Natural killer cell (primary cell): ENCODE measurements at regions not wholly inside any gene's neighbourhood (a gene's known extent, or its start where the extent isn't known, plus 50 kb on each side); places are given as distances from the start of the nearest gene placed in this dataset.

Experiments
- ATAC-seq, 3 donors: fragments of 150-1000 bp in 2 of 3; fragments of 200-7000 bp in 1 of 3; cut with Tn5 transposase; 1 replicate in 1 of 3; 2 replicates in 2 of 3; pipeline ENCODE4 v1.10.0; 2021; ENCODE audit warnings: mild to moderate bottlenecking in 2 of 3, moderate library complexity in 2 of 3
- DNase-seq, 2 donors: peaks; one replicate each; pipeline versions ENCODE4 v3.0.0 to v3.0.0-alpha.2; 2013 to 2021; ENCODE audit warnings: mixed read lengths in 1 of 2
- H3K27ac ChIP-seq: one replicate; pipeline ENCODE4 v1.5.1; 2013; ENCODE audit warnings: mild to moderate bottlenecking, low read length
- H3K27me3 ChIP-seq: one replicate; pipeline ENCODE4 v1.6.1; 2013; ENCODE audit warnings: low read length; ENCODE audit not compliant: control insufficient read depth, insufficient read depth
- H3K36me3 ChIP-seq: one replicate; pipeline ENCODE4 v1.6.1; 2013; ENCODE audit warnings: low read length; ENCODE audit not compliant: control insufficient read depth, insufficient read depth
- H3K4me1 ChIP-seq: one replicate; pipeline ENCODE4 v1.6.1; 2013; ENCODE audit warnings: low read length; ENCODE audit not compliant: control insufficient read depth, insufficient read depth
- H3K4me3 ChIP-seq: one replicate; pipeline ENCODE4 v1.5.1; 2013; ENCODE audit warnings: low read length
- H3K9me3 ChIP-seq: one replicate; pipeline ENCODE4 v1.6.1; 2013; ENCODE audit warnings: low read length; ENCODE audit not compliant: control insufficient read depth, insufficient read depth
- H3K27ac Mint-ChIP-seq, 2 donors: one replicate each; pipeline ENCODE4 v1.8.0; 2022; ENCODE audit warnings: mild to moderate bottlenecking in 2 of 2, mixed read lengths in 2 of 2, moderate library complexity in 1 of 2
- H3K27me3 Mint-ChIP-seq, 2 donors: one replicate each; pipeline ENCODE4 v1.8.0; 2022; ENCODE audit warnings: low read depth in 2 of 2, mixed read lengths in 2 of 2
- H3K36me3 Mint-ChIP-seq: one replicate; pipeline ENCODE4 v1.8.0; 2022; ENCODE audit warnings: mixed read lengths
- H3K4me1 Mint-ChIP-seq, 2 donors: one replicate each; pipeline ENCODE4 v1.8.0; 2022; ENCODE audit warnings: mixed read lengths in 2 of 2
- H3K4me3 Mint-ChIP-seq: one replicate; pipeline ENCODE4 v1.8.0; 2022; ENCODE audit warnings: mild to moderate bottlenecking, moderate library complexity, mixed read lengths
- H3K9me3 Mint-ChIP-seq, 2 donors: one replicate each; pipeline ENCODE4 v1.8.0; 2022; ENCODE audit warnings: mixed read lengths in 2 of 2
- WGBS: methylation state at CpG from one replicate; pipeline ENCODE4 v1.1.7; 2013; ENCODE audit warnings: missing lambda C conversion rate; ENCODE audit not compliant: insufficient coverage; 5-methylcytosine and 5-hydroxymethylcytosine counted together
- intact Hi-C: fragments of 100-400 bp; cut with micrococcal nuclease; formaldehyde crosslinking; loops from one replicate; pipeline ENCODE4 v1.14.2; 2022
- TF ChIP-seq, protein P1 (sequence below): fragments of 200-600 bp; IDR thresholded peaks from one replicate; pipeline ENCODE4 v1.8.0; 2022; ENCODE audit warnings: antibody characterized with exemption

DNA sequence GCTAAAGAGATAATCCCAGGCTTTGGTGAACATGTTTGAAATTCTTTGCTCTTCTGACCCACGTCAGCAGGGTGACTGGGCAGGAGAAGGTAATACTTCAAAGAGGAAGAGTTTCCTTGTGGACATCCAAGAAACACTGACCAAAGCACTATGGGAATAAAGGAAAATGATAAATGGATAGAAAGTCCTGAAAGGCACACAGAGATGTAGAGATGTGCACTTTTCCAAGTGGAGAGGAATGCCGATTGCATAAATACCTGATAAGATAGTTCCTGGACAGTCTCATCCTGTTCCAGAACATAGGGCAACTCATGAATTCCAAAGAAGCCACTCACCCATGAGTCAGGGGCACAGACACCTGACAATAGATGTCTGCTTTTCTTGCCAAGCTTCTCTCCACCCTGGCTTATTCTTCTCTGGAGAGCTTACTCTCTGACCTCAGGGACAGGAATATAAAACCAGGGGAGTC, 191.3 kb upstream of the FOXA2 start:
- WGBS, result 86% methylated on average over 2 of the region's 2 CpGs
- no peak overlapping the region for H3K4me3 ChIP-seq
- no peaks in the 10 kb centered on the region for H3K36me3 Mint-ChIP-seq
- TF ChIP-seq, protein P1, sequence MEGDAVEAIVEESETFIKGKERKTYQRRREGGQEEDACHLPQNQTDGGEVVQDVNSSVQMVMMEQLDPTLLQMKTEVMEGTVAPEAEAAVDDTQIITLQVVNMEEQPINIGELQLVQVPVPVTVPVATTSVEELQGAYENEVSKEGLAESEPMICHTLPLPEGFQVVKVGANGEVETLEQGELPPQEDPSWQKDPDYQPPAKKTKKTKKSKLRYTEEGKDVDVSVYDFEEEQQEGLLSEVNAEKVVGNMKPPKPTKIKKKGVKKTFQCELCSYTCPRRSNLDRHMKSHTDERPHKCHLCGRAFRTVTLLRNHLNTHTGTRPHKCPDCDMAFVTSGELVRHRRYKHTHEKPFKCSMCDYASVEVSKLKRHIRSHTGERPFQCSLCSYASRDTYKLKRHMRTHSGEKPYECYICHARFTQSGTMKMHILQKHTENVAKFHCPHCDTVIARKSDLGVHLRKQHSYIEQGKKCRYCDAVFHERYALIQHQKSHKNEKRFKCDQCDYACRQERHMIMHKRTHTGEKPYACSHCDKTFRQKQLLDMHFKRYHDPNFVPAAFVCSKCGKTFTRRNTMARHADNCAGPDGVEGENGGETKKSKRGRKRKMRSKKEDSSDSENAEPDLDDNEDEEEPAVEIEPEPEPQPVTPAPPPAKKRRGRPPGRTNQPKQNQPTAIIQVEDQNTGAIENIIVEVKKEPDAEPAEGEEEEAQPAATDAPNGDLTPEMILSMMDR, result no peak
- H3K27me3 Mint-ChIP-seq, result peaks cover 0 to 22% of the 10 kb centered on the region in 2 donors
- H3K4me1 ChIP-seq, result no peaks in the 10 kb centered on the region
- no peaks in the 10 kb centered on the region for H3K4me1 Mint-ChIP-seq
- H3K27me3 ChIP-seq, result no peaks in the 10 kb centered on the region
- H3K36me3 ChIP-seq, result no peaks in the 10 kb centered on the region
- no peak overlapping the region for H3K27ac Mint-ChIP-seq
- no peaks in the 10 kb centered on the region for H3K9me3 Mint-ChIP-seq
- no peak overlapping the region for H3K4me3 Mint-ChIP-seq
- no peak overlapping the region for H3K27ac ChIP-seq
- ATAC-seq (no peak), DNase-seq (no peak)
- peaks cover 6% of the 10 kb centered on the region for H3K9me3 ChIP-seq
- intact Hi-C loops, result no loop called here

DNA sequence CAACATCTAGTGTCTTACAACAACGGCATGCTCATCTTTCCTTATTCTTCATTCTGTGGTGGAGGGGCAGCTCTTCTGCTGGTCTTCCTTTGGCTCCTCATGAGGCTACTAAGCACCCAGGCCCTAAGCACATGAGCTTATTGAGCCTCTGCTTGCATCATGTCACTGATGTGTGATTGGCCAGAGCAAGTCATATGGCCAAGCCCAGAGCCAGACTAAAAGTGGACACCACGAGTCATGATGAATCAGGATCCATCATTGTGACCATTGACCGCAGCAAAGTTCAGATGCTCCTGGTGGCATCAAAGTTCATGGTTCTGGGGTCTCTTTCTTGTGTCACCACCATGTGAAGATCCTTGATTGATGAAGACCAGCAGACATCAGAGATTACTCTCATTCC, 192.0 kb upstream of the FOXA2 start:
- no peak for DNase-seq
- 94% methylated on average over 3 of the region's 3 CpGs for WGBS
- no peaks in the 10 kb centered on the region for H3K27me3 ChIP-seq
- H3K36me3 ChIP-seq, result no peaks in the 10 kb centered on the region
- no peak overlapping the region for H3K4me3 ChIP-seq
- intact Hi-C loops, result no loop called here
- no peaks in the 10 kb centered on the region for H3K4me1 ChIP-seq
- no peaks in the 10 kb centered on the region for H3K9me3 Mint-ChIP-seq
- H3K4me1 Mint-ChIP-seq, result no peaks in the 10 kb centered on the region
- no peak overlapping the region for H3K27ac Mint-ChIP-seq
- H3K27ac ChIP-seq, result no peak overlapping the region
- no peak overlapping the region for H3K4me3 Mint-ChIP-seq
- peaks cover 6% of the 10 kb centered on the region for H3K9me3 ChIP-seq
- no peaks in the 10 kb centered on the region for H3K36me3 Mint-ChIP-seq
- TF ChIP-seq, protein P1, result no peak
- H3K27me3 Mint-ChIP-seq, result peaks cover 0 to 16% of the 10 kb centered on the region in 2 donors
- no peak for ATAC-seq

DNA sequence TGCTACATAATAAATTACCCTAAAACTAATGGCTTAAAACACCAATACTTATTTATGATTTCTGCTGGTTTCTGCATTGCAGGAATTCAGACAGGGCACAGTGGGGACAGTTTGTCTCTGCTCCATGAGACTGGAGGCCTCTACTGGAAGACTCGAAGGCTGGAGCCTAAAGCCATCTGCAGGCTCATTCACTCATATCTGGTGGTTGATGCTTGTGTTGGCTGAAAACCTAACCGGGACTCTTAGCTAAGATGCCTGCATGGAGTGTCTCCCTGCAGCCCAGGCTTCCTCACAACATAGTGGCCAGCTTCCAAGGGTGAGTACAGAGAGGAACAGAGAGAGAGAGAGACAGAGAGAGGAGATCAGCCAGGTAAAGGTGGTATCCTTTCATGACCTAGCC, 195.5 kb upstream of the FOXA2 start:
- Histone ChIP-seq H3K36me3 (no peaks in the 10 kb centered on the region), H3K4me3 (no peak overlapping the region), H3K4me1 (no peaks in the 10 kb centered on the region), H3K9me3 (peaks cover 4% of the 10 kb centered on the region), H3K27me3 (no peaks in the 10 kb centered on the region), H3K27ac (no peak overlapping the region)
- no peaks in the 10 kb centered on the region for H3K9me3 Mint-ChIP-seq
- TF ChIP-seq, protein P1, result no peak
- intact Hi-C loops, result no loop called here
- no peaks in the 10 kb centered on the region for H3K4me1 Mint-ChIP-seq
- 90% methylated on average over 1 of the region's 2 CpGs for WGBS
- no peak overlapping the region for H3K27ac Mint-ChIP-seq
- no peaks in the 10 kb centered on the region for H3K27me3 Mint-ChIP-seq
- no peaks in the 10 kb centered on the region for H3K36me3 Mint-ChIP-seq
- DNase-seq, result no peak
- H3K4me3 Mint-ChIP-seq, result no peak overlapping the region
- ATAC-seq, result no peak

DNA sequence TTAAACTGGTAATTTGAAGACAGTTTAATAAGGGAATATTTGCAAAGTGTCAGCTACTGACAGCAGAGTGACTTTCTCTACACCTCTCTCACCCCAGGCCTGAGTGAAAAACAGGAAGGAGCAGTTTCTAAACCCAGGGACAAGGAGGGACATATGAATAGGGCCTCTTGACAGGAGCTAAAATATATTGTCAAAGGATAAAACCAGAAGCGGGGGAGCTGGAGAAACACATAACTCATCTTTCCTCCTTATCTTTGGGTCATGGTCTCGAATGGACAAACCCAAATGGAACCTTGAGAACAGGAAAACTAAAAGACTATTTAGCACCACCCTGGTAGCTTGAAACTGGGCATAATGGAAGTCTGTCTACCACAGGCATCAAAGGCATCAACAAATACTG, 197.5 kb upstream of the FOXA2 start:
- TF ChIP-seq, protein P1, result no peak
- intact Hi-C loops, result no loop called here
- Mint-ChIP-seq H3K36me3 (no peaks in the 10 kb centered on the region), H3K27me3 (peaks cover 0 to 8% of the 10 kb centered on the region in 2 donors), H3K4me1 (no peaks in the 10 kb centered on the region), H3K4me3 (no peak overlapping the region), H3K27ac (no peak overlapping the region), H3K9me3 (no peaks in the 10 kb centered on the region)
- Histone ChIP-seq H3K9me3 (no peaks in the 10 kb centered on the region), H3K4me1 (no peaks in the 10 kb centered on the region), H3K27me3 (no peaks in the 10 kb centered on the region), H3K36me3 (no peaks in the 10 kb centered on the region), H3K4me3 (no peak overlapping the region), H3K27ac (no peak overlapping the region)
- ATAC-seq (no peak), DNase-seq (no peak)
- WGBS, result 73% methylated on average over 2 of the region's 2 CpGs
